Smooth muscle cell (in vitro differentiated cells): ENCODE measurements at regions not wholly inside any gene's neighbourhood (a gene's known extent, or its start where the extent isn't known, plus 50 kb on each side); places are given as distances from the start of the nearest gene placed in this dataset.

Experiments used
- DNase-seq: peaks from one replicate; lab custom pipeline; 2025; ENCODE audit not compliant: unreplicated experiment; lab: John Stamatoyannopoulos, UW
- H2AFZ ChIP-seq: fragments of 200-600 bp; sonication (generic); 2 replicates; pipeline ENCODE4 v1.6.0; 2016; ENCODE audit warnings: antibody characterized with exemption, low read depth, mild to moderate bottlenecking
- H3F3A ChIP-seq: fragments of 200-600 bp; sonication (generic); 2 replicates; pipeline ENCODE4 v1.6.0; 2017; ENCODE audit warnings: antibody characterized with exemption, low read depth
- H3K27ac ChIP-seq: fragments of 200-600 bp; sonication (generic); 2 replicates; pipeline ENCODE4 v1.5.1; 2016; ENCODE audit warnings: low read depth, mild to moderate bottlenecking
- H3K27me3 ChIP-seq: fragments of 200-600 bp; sonication (generic); 2 replicates; pipeline ENCODE4 v1.6.1; 2016; ENCODE audit warnings: low read depth, mild to moderate bottlenecking
- H3K36me3 ChIP-seq: fragments of 200-600 bp; sonication (generic); 2 replicates; pipeline ENCODE4 v1.5.1; 2016; ENCODE audit warnings: low read depth
- H3K4me1 ChIP-seq: fragments of 200-600 bp; sonication (generic); 2 replicates; pipeline ENCODE4 v1.5.1; 2016; ENCODE audit warnings: low read depth
- H3K4me2 ChIP-seq: fragments of 200-600 bp; sonication (generic); 2 replicates; pipeline ENCODE4 v1.6.0; 2016; ENCODE audit warnings: mild to moderate bottlenecking
- H3K4me3 ChIP-seq: fragments of 200-600 bp; sonication (generic); 2 replicates; pipeline ENCODE4 v1.5.1; 2016; ENCODE audit warnings: mild to moderate bottlenecking
- H3K79me2 ChIP-seq: fragments of 200-600 bp; sonication (generic); 2 replicates; pipeline ENCODE4 v1.6.0; 2016; ENCODE audit warnings: low read depth, mild to moderate bottlenecking
- H3K9ac ChIP-seq: fragments of 200-600 bp; sonication (generic); 2 replicates; pipeline ENCODE4 v1.6.0; 2016; ENCODE audit warnings: low read depth
- H3K9me3 ChIP-seq: fragments of 200-600 bp; sonication (generic); replicated peaks from 2 replicates; pipeline ENCODE4 v1.5.1; 2016; ENCODE audit warnings: low read depth
- H4K20me1 ChIP-seq: fragments of 200-600 bp; sonication (generic); 2 replicates; pipeline ENCODE4 v1.6.0; 2016; ENCODE audit warnings: low read depth
- CTCF ChIP-seq: fragments of 200-600 bp; sonication (generic); IDR thresholded peaks from 2 replicates; pipeline ENCODE4 v1.5.1; 2017; ENCODE audit warnings: borderline replicate concordance, mild to moderate bottlenecking, antibody characterized with exemption; ENCODE audit not compliant: insufficient read depth, poor library complexity, severe bottlenecking
- WGBS: methylation state at CpG from one replicate; pipeline ENCODE4 v1.1.7; 2016; ENCODE audit warnings: low lambda C conversion rate; 5-methylcytosine and 5-hydroxymethylcytosine counted together

GRCh38 chr12:115213538-115214016 is 529.6 kb upstream of the TBX3 start:
- Histone ChIP-seq H3K36me3 (no peaks in the 10 kb centered on the region), H3K4me3 (no peak overlapping the region), H2AFZ (peak overlapping the region; percentile 80), H3K27me3 (no peaks in the 10 kb centered on the region), H3F3A (peaks cover 26% of the 10 kb centered on the region), H3K9ac (no peak overlapping the region), H3K9me3 (no peaks in the 10 kb centered on the region), H4K20me1 (no peaks in the 10 kb centered on the region), H3K27ac (peak overlapping the region; percentile 33), H3K4me2 (peak overlapping the region; percentile 46), H3K79me2 (no peaks in the 10 kb centered on the region), H3K4me1 (peaks cover 23% of the 10 kb centered on the region)
- no peak for TF ChIP-seq CTCF
- no peak for DNase-seq
- WGBS = 24% methylated on average over 6 of the region's 6 CpGs

- peak overlapping the region; percentile 33 for H3K27ac ChIP-seq
- peaks cover 30% of the 10 kb centered on the region for H3F3A ChIP-seq
- H3K4me2 ChIP-seq = peak overlapping the region; percentile 46
- H3K79me2 ChIP-seq = no peaks in the 10 kb centered on the region
- no peaks in the 10 kb centered on the region for H3K27me3 ChIP-seq
- no peaks in the 10 kb centered on the region for H4K20me1 ChIP-seq
- H3K9ac ChIP-seq = no peak overlapping the region
- H3K4me1 ChIP-seq = peaks cover 23% of the 10 kb centered on the region
- no peaks in the 10 kb centered on the region for H3K36me3 ChIP-seq
- 90% methylated on average over 1 of the region's 1 CpG for WGBS
- H3K4me3 ChIP-seq = no peak overlapping the region
- H2AFZ ChIP-seq = peak overlapping the region; percentile 80
- no peaks in the 10 kb centered on the region for H3K9me3 ChIP-seq
- TF ChIP-seq CTCF = no peak
- no peak for DNase-seq
These were observed 529.1 kb upstream of the TBX3 start for GRCh38 chr12:115213118-115213517.

- peaks cover 38% of the 10 kb centered on the region for H3F3A ChIP-seq
- no peak overlapping the region for H3K9ac ChIP-seq
- no peaks in the 10 kb centered on the region for H3K27me3 ChIP-seq
- H3K36me3 ChIP-seq = no peaks in the 10 kb centered on the region
- H3K4me1 ChIP-seq = peaks cover 23% of the 10 kb centered on the region
- H3K79me2 ChIP-seq = no peaks in the 10 kb centered on the region
- no peak overlapping the region for H3K27ac ChIP-seq
- no peak for DNase-seq
- no peaks in the 10 kb centered on the region for H4K20me1 ChIP-seq
- H2AFZ ChIP-seq = no peak overlapping the region
- no peak for TF ChIP-seq CTCF
- no peak overlapping the region for H3K4me3 ChIP-seq
- H3K4me2 ChIP-seq = no peak overlapping the region
- H3K9me3 ChIP-seq = no peaks in the 10 kb centered on the region
- 3% methylated on average over 1 of the region's 1 CpG for WGBS
These were observed 528.4 kb upstream of the TBX3 start for GRCh38 chr12:115212356-115212755.

DNA sequence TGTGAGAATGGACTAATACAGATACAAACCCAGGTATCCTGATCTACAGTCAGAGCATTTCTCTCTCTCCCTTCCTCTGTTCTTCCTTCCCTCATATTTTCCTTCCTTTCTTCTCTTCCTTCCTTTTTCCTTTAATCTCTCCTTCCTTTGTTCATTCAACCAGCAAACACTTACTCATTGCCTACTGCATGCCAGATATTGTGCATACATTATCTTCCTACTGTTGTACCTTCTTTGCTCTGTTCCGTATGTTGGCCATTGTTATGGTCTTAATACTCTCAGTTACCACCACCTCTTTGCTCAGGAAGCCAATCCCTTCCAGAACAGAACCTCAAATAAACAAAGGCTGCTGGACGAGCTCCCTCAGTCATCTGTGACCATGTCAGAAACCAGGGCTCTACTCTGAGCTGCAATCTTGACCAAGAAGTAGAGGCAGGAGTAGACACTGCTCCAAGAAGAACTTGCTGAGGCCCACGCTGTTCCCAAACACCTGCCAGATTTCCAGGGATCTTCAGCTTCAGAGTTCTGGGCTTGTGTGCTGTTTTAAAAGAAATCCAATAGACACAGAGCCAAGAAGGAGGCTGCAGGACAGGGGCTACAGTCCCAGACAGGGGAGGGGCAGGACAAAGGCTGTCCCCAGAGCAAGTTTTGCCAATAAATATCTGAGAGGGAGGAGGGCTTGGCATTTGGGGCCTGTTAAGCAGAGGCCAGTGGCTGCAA is 526.7 kb upstream of the TBX3 start:
- WGBS = 85% methylated on average over 3 of the region's 3 CpGs

More for the DNA sequence above, 526.7 kb upstream of the TBX3 start:
- H3K27me3 ChIP-seq = no peaks in the 10 kb centered on the region
- no peaks in the 10 kb centered on the region for H3K79me2 ChIP-seq
- H3K27ac ChIP-seq = no peak overlapping the region
- DNase-seq = no peak
- peaks cover 23% of the 10 kb centered on the region for H3K4me1 ChIP-seq
- H4K20me1 ChIP-seq = no peaks in the 10 kb centered on the region
- H2AFZ ChIP-seq = no peak overlapping the region
- no peak for TF ChIP-seq CTCF
- no peak overlapping the region for H3K4me3 ChIP-seq
- H3K9ac ChIP-seq = no peak overlapping the region
- no peaks in the 10 kb centered on the region for H3K36me3 ChIP-seq
- no peaks in the 10 kb centered on the region for H3K9me3 ChIP-seq
- peaks cover 53% of the 10 kb centered on the region for H3F3A ChIP-seq
- no peak overlapping the region for H3K4me2 ChIP-seq
